ENCODE measurements at regions not wholly inside any gene's neighbourhood (a gene's known extent, or its start where the extent isn't known, plus 50 kb on each side); places are given as distances from the start of the nearest gene placed in this dataset.
A peak's percentile ranks its signal among the peaks of the same experiment; 100 is the strongest.

GRCh38 chr6:830667-831327, 137.9 kb upstream of the EXOC2 start:
- TF ChIP-seq POLR2A (IDR thresholded peaks at IDR 0.05) (no peak), POLR2AphosphoS5 (IDR thresholded peaks at IDR 0.05) (no peak), CTCF (IDR thresholded peaks at IDR 0.05) (no peak), EP300 (IDR thresholded peaks at IDR 0.05) (no peak)
- H3K27ac ChIP-seq: no peak overlapping the region
- no peak for ATAC-seq

GRCh38 chr6:829656-830055, 136.7 kb upstream of the EXOC2 start:
- Histone ChIP-seq H3K36me3 (no peaks in the 10 kb centered on the region), H3K4me3 (no peak overlapping the region), H3K9me3 (no peaks in the 10 kb centered on the region), H3K27me3 (no peaks in the 10 kb centered on the region), H3K27ac (no peak overlapping the region), H3K4me1 (peaks cover 0 to 2% (median 0%) of the 10 kb centered on the region in 3 donors)
- 63 to 75% methylated on average over 4 of the region's 4 CpGs for WGBS, 2 donors (ENCODE audit: low coverage in 1 of 2)
- TF ChIP-seq CTCF (IDR thresholded peaks at IDR 0.05) (no peak), POLR2AphosphoS5 (IDR thresholded peaks at IDR 0.05) (no peak), EP300 (IDR thresholded peaks at IDR 0.05) (no peak), POLR2A (IDR thresholded peaks at IDR 0.05) (no peak)
- ATAC-seq: no peak

More at GRCh38 chr6:830667-831327, 137.9 kb upstream of the EXOC2 start:
- H3K36me3 ChIP-seq: no peaks in the 10 kb centered on the region
- H3K4me3 ChIP-seq: no peak overlapping the region
- H3K9me3 ChIP-seq: no peaks in the 10 kb centered on the region
- H3K4me1 ChIP-seq: peaks cover 0 to 14% (median 0%) of the 10 kb centered on the region in 3 donors
- 86 to 100% methylated on average over 5 to 6 of the region's 6 CpGs for WGBS, 2 donors (ENCODE audit: low coverage in 1 of 2)
- H3K27me3 ChIP-seq: no peaks in the 10 kb centered on the region

- Histone ChIP-seq H3K4me3 (no peak overlapping the region), H3K27me3 (no peaks in the 10 kb centered on the region), H3K4me1 (no peaks in the 10 kb centered on the region), H3K9me3 (no peaks in the 10 kb centered on the region), H3K27ac (no peak overlapping the region), H3K36me3 (no peaks in the 10 kb centered on the region)
- no peak for TF ChIP-seq POLR2AphosphoS5 (IDR thresholded peaks at IDR 0.05)
- TF ChIP-seq EP300 (IDR thresholded peaks at IDR 0.05): no peak
- no peak for ATAC-seq
- WGBS, 2 donors (ENCODE audit: low coverage in 1 of 2): 100% methylated on average over 1 of the region's 1 CpG
Observed at GRCh38 chr6:827431-827830, 134.5 kb upstream of the EXOC2 start.

- ATAC-seq: no peak
- H3K27me3 ChIP-seq: no peaks in the 10 kb centered on the region
- H3K36me3 ChIP-seq: no peaks in the 10 kb centered on the region
- no peak overlapping the region for H3K4me3 ChIP-seq
- WGBS, 2 donors (ENCODE audit: low coverage in 1 of 2): 35% methylated on average over 5 of the region's 5 CpGs; no CpG with 5 or more reads in 1 of the 2 donors
- H3K4me1 ChIP-seq: peaks cover 0 to 57% (median 6%) of the 10 kb centered on the region in 3 donors
- H3K9me3 ChIP-seq: no peaks in the 10 kb centered on the region
- TF ChIP-seq CTCF (IDR thresholded peaks at IDR 0.05): no peak
- TF ChIP-seq POLR2A (IDR thresholded peaks at IDR 0.05): no peak
- TF ChIP-seq EP300 (IDR thresholded peaks at IDR 0.05): no peak
- no peak for TF ChIP-seq POLR2AphosphoS5 (IDR thresholded peaks at IDR 0.05)
- H3K27ac ChIP-seq: peak overlapping the region in 3 of 4 donors; percentile 63 to 83 (median 73)
Observed at GRCh38 chr6:819122-819521, 126.2 kb upstream of the EXOC2 start.

GRCh38 chr6:818196-818595, 125.3 kb upstream of the EXOC2 start:
- H3K27ac ChIP-seq: peak overlapping the region in 3 of 4 donors; percentile 63 to 83 (median 73)
- TF ChIP-seq POLR2A (IDR thresholded peaks at IDR 0.05): no peak
- TF ChIP-seq POLR2AphosphoS5 (IDR thresholded peaks at IDR 0.05): peak; percentile 69
- no peak for TF ChIP-seq EP300 (IDR thresholded peaks at IDR 0.05)
- TF ChIP-seq CTCF (IDR thresholded peaks at IDR 0.05): no peak
- peak; percentile 34 for ATAC-seq
- H3K4me3 ChIP-seq: no peak overlapping the region
- 22 to 48% methylated on average over 1 to 2 of the region's 2 CpGs for WGBS, 2 donors (ENCODE audit: low coverage in 1 of 2)
- H3K9me3 ChIP-seq: no peaks in the 10 kb centered on the region
- H3K4me1 ChIP-seq: peaks cover 0 to 66% (median 8%) of the 10 kb centered on the region in 3 donors
- H3K27me3 ChIP-seq: no peaks in the 10 kb centered on the region
- H3K36me3 ChIP-seq: no peaks in the 10 kb centered on the region
